ENCODE measurements at regions not wholly inside any gene's neighbourhood (a gene's known extent, or its start where the extent isn't known, plus 50 kb on each side); places are given as distances from the start of the nearest gene placed in this dataset.

DNA sequence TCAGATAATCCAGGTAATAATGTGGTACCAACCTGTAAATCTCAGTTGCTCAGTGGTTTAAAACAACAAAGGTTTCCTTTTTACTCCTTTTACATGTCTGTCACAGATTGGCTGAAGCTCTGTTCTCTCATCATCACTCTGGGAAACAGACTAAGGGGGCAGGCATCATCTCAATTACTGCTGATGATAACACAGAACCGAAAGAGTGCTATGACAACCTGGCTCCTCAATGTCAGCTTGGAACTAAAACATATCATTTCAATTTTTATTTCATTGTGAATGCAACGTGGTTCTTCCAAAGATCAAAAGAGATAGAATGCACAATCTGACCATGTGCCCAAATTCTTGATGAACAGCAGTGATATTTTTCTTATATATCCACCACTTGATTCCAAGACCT lies 1315.0 kb upstream of the CDH2 start:
- no peak for TF ChIP-seq GABPA (IDR thresholded peaks at IDR 0.05; ENCODE audit: low read depth)
- TF ChIP-seq, protein P1, sequence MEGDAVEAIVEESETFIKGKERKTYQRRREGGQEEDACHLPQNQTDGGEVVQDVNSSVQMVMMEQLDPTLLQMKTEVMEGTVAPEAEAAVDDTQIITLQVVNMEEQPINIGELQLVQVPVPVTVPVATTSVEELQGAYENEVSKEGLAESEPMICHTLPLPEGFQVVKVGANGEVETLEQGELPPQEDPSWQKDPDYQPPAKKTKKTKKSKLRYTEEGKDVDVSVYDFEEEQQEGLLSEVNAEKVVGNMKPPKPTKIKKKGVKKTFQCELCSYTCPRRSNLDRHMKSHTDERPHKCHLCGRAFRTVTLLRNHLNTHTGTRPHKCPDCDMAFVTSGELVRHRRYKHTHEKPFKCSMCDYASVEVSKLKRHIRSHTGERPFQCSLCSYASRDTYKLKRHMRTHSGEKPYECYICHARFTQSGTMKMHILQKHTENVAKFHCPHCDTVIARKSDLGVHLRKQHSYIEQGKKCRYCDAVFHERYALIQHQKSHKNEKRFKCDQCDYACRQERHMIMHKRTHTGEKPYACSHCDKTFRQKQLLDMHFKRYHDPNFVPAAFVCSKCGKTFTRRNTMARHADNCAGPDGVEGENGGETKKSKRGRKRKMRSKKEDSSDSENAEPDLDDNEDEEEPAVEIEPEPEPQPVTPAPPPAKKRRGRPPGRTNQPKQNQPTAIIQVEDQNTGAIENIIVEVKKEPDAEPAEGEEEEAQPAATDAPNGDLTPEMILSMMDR (IDR thresholded peaks at IDR 0.05; ENCODE audit: insufficient read depth, low read length), result no peak
